Activated B cell treated with CpG ODN at 0.5 μM for 24 hours (primary cell): ENCODE measurements at regions not wholly inside any gene's neighbourhood (a gene's known extent, or its start where the extent isn't known, plus 50 kb on each side); places are given as distances from the start of the nearest gene placed in this dataset.
"Not testable (repeated sequence)": the region's sequence is repeated elsewhere in the genome, so short reads cannot be mapped to it uniquely, and the experiment has no call there.

ENCODE experiments used
- ATAC-seq: fragments of 200-7000 bp; cut with Tn5 transposase; one replicate; pipeline ENCODE4 v1.10.0; 2021; ENCODE audit warnings: low read depth, mild to moderate bottlenecking, moderate library complexity
- CTCF ChIA-PET: fragments of 350-600 bp; sonication (Branson Sonifier 250); formaldehyde crosslinking; loops from one replicate; lab custom pipeline; 2021; ENCODE audit warnings: antibody characterized with exemption; lab: Charles Lee
- POLR2A ChIA-PET: fragments of 350-600 bp; sonication (Branson Sonifier 250); formaldehyde crosslinking; loops from one replicate; lab custom pipeline; 2021; ENCODE audit warnings: antibody characterized with exemption; lab: Charles Lee
- DNase-seq: peaks from one replicate; pipeline ENCODE4 v3.0.0; 2022
- H3K27ac Mint-ChIP-seq: one replicate; pipeline ENCODE4 v1.8.0; 2020; ENCODE audit warnings: mixed read lengths
- H3K27me3 Mint-ChIP-seq: one replicate; pipeline ENCODE4 v1.8.0; 2021; ENCODE audit warnings: mixed read lengths
- H3K36me3 Mint-ChIP-seq: one replicate; pipeline ENCODE4 v1.8.0; 2021; ENCODE audit warnings: low read depth, mixed read lengths
- H3K4me1 Mint-ChIP-seq: one replicate; pipeline ENCODE4 v1.8.0; 2021; ENCODE audit warnings: mixed read lengths
- H3K4me3 Mint-ChIP-seq: one replicate; pipeline ENCODE4 v1.8.0; 2020; ENCODE audit warnings: mild to moderate bottlenecking, mixed read lengths
- H3K9me3 Mint-ChIP-seq: one replicate; pipeline ENCODE4 v1.8.0; 2020; ENCODE audit warnings: mixed read lengths
- intact Hi-C: fragments of 100-400 bp; cut with micrococcal nuclease; formaldehyde crosslinking; loops from one replicate; pipeline ENCODE4 v1.15.1; 2024
- TF ChIP-seq, protein P1 (sequence below): fragments of 200-600 bp; IDR thresholded peaks from one replicate; pipeline ENCODE4 v1.8.0; 2022; ENCODE audit warnings: antibody characterized with exemption, mild to moderate bottlenecking

GRCh38 chr22:44571566-44572413 lies 73.8 kb upstream of the RTL6 start:
- POLR2A ChIA-PET, result no interaction called here
- Mint-ChIP-seq H3K36me3 (no peaks in the 10 kb centered on the region), H3K9me3 (no peaks in the 10 kb centered on the region), H3K27ac (no peak overlapping the region), H3K27me3 (peaks cover 15% of the 10 kb centered on the region), H3K4me3 (no peak overlapping the region), H3K4me1 (no peaks in the 10 kb centered on the region)
- TF ChIP-seq, protein P1, sequence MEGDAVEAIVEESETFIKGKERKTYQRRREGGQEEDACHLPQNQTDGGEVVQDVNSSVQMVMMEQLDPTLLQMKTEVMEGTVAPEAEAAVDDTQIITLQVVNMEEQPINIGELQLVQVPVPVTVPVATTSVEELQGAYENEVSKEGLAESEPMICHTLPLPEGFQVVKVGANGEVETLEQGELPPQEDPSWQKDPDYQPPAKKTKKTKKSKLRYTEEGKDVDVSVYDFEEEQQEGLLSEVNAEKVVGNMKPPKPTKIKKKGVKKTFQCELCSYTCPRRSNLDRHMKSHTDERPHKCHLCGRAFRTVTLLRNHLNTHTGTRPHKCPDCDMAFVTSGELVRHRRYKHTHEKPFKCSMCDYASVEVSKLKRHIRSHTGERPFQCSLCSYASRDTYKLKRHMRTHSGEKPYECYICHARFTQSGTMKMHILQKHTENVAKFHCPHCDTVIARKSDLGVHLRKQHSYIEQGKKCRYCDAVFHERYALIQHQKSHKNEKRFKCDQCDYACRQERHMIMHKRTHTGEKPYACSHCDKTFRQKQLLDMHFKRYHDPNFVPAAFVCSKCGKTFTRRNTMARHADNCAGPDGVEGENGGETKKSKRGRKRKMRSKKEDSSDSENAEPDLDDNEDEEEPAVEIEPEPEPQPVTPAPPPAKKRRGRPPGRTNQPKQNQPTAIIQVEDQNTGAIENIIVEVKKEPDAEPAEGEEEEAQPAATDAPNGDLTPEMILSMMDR, result no peak
- intact Hi-C loops, result no loop called here
- no peak for ATAC-seq
- CTCF ChIA-PET, result no interaction called here
- no peak for DNase-seq

GRCh38 chr22:44570476-44571445 lies 72.7 kb upstream of the RTL6 start:
- Mint-ChIP-seq H3K4me3 (no peak overlapping the region), H3K27ac (no peak overlapping the region), H3K9me3 (peaks cover 2% of the 10 kb centered on the region), H3K4me1 (no peaks in the 10 kb centered on the region), H3K36me3 (no peaks in the 10 kb centered on the region), H3K27me3 (peaks cover 12% of the 10 kb centered on the region)
- ATAC-seq, result no peak
- DNase-seq, result no peak
- POLR2A ChIA-PET, result no interaction called here
- TF ChIP-seq, protein P1, result no peak
- intact Hi-C loops, result no loop called here
- CTCF ChIA-PET, result no interaction called here

DNA sequence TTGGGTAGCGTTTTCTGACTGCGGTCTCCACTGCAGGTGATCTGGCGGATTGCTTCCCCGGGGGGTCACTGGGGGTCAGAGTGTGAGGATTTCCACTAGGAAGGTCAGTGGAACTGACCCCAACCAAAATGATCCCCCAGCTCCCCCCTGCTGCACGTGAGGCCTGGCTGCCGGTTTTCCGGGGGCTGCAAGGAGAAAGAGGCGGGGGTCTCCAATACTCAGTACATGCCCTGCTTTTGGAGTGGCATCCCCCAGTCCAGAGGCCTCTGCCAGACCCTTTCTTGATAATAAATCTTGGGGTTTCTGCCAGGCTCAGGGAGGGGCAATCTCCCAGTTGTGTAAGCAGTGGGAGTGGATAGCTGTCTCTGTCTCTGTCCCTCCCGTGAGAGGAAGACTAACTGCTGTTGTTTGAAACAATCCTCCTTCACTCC lies 71.5 kb upstream of the RTL6 start:
- ChIA-PET CTCF (no interaction called here), POLR2A (no interaction called here)
- ATAC-seq (no peak), DNase-seq (no peak)
- Mint-ChIP-seq H3K36me3 (no peaks in the 10 kb centered on the region), H3K27me3 (peaks cover 12% of the 10 kb centered on the region), H3K27ac (no peak overlapping the region), H3K4me3 (no peak overlapping the region), H3K4me1 (no peaks in the 10 kb centered on the region), H3K9me3 (peaks cover 6% of the 10 kb centered on the region)
- TF ChIP-seq, protein P1, result no peak
- intact Hi-C loops, result no loop called here

GRCh38 chr22:44567846-44568493 lies 69.9 kb upstream of the RTL6 start:
- Mint-ChIP-seq H3K4me3 (no peak overlapping the region), H3K9me3 (peaks cover 17% of the 10 kb centered on the region), H3K27me3 (peaks cover 16% of the 10 kb centered on the region), H3K4me1 (no peaks in the 10 kb centered on the region), H3K36me3 (peaks cover 2% of the 10 kb centered on the region), H3K27ac (no peak overlapping the region)
- DNase-seq, result no peak
- no peak for ATAC-seq
- POLR2A ChIA-PET, result no interaction called here
- CTCF ChIA-PET, result interaction anchor here (1.4 to 2.5 kb wide), 2 partner anchors 482 to 575 kb away, joined by 6 to 18 read pairs; no protein-coding TSS in a partner anchor
- intact Hi-C loops, result loop anchor here (1.0 kb wide), 1 partner anchor 575 kb away; no protein-coding TSS in a partner anchor
- TF ChIP-seq, protein P1, result no peak

DNA sequence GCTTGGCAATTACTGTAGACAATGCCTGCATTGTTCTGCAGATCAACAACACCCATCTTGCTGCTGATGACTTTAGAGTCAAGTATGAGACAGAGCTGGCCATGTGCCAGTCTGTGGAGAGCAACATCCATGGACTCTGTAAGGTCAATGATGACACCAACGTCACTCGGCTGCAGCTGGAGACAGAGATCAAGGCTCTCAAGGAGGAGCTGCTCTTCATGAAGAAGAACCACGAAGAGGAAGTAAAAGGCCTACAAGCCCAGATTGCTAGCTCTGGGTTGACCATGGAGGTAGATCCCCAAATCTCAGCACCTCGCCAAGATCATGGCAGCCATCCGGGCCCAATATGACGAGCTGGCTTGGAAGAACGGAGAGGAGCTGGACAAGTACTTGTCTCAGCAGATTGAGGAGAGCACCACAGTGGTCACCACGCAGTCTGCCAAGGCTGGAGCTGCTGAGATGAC lies 69.4 kb upstream of the RTL6 start:
- POLR2A ChIA-PET, H3K4me1 Mint-ChIP-seq, ATAC-seq, H3K27ac Mint-ChIP-seq, DNase-seq, H3K36me3 Mint-ChIP-seq, H3K4me3 Mint-ChIP-seq, intact Hi-C loops: not testable (repeated sequence)
- Mint-ChIP-seq H3K9me3 (peaks cover 17% of the 10 kb centered on the region), H3K27me3 (peaks cover 16% of the 10 kb centered on the region)
- CTCF ChIA-PET, result interaction anchor here (1.4 to 2.5 kb wide), 2 partner anchors 481 to 574 kb away, joined by 6 to 18 read pairs; no protein-coding TSS in a partner anchor
